Effector memory CD8-positive, alpha-beta T cell (primary cell): ENCODE measurements at regions not wholly inside any gene's neighbourhood (a gene's known extent, or its start where the extent isn't known, plus 50 kb on each side); places are given as distances from the start of the nearest gene placed in this dataset.

Experiments
- ATAC-seq: fragments of 150-1000 bp; cut with Tn5 transposase; replicated peaks from 2 replicates; pipeline ENCODE4 v1.10.0; 2021; ENCODE audit warnings: mild to moderate bottlenecking, moderate library complexity
- DNase-seq, 3 experiments: peaks; one replicate each; pipeline ENCODE4 v3.0.0; 2021
- H3K27ac Mint-ChIP-seq, 2 donors: one replicate each; pipeline ENCODE4 v1.8.0; 2022; ENCODE audit warnings: mild to moderate bottlenecking in 2 of 2, mixed read lengths in 2 of 2, moderate library complexity in 2 of 2
- H3K27me3 Mint-ChIP-seq, 2 donors: one replicate each; pipeline ENCODE4 v1.8.0; 2022; ENCODE audit warnings: mixed read lengths in 2 of 2
- H3K36me3 Mint-ChIP-seq: one replicate; pipeline ENCODE4 v1.8.0; 2022; ENCODE audit warnings: mild to moderate bottlenecking, moderate library complexity, mixed read lengths; ENCODE audit not compliant: insufficient read depth
- H3K4me1 Mint-ChIP-seq, 2 donors: one replicate each; pipeline ENCODE4 v1.8.0; 2022; ENCODE audit warnings: low read depth in 2 of 2, mixed read lengths in 2 of 2
- H3K4me3 Mint-ChIP-seq, 2 donors: one replicate each; pipeline ENCODE4 v1.8.0; 2022; ENCODE audit warnings: mild to moderate bottlenecking in 2 of 2, mixed read lengths in 2 of 2, moderate library complexity in 2 of 2
- H3K9me3 Mint-ChIP-seq, 2 donors: one replicate each; pipeline ENCODE4 v1.8.0; 2022; ENCODE audit warnings: mixed read lengths in 2 of 2

DNA sequence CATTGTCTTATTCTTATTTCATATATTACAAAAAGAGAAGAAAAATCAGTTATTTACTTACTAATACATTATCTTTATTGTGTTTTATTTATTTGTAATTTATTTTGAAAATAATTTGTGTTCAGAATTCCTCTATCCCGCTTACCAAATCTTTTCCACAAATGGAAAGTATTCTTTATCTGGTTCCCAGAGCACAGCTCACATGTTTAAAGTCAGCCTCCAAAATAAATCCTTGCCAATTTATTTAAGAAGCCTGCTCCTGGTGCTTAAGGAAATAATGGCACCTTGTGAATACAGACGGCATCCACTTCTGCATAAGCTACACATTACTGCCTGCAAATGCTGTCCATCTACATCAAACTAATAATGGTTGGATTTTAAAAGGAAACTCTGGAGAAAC, 435.4 kb downstream of the MTRR start:
- no peak for ATAC-seq
- H3K27me3 Mint-ChIP-seq: no peaks in the 10 kb centered on the region
- H3K4me3 Mint-ChIP-seq: no peak overlapping the region
- peaks cover 10 to 34% of the 10 kb centered on the region in 2 donors for H3K9me3 Mint-ChIP-seq
- H3K4me1 Mint-ChIP-seq: no peaks in the 10 kb centered on the region
- no peak for DNase-seq
- H3K27ac Mint-ChIP-seq: no peak overlapping the region
- no peaks in the 10 kb centered on the region for H3K36me3 Mint-ChIP-seq

DNA sequence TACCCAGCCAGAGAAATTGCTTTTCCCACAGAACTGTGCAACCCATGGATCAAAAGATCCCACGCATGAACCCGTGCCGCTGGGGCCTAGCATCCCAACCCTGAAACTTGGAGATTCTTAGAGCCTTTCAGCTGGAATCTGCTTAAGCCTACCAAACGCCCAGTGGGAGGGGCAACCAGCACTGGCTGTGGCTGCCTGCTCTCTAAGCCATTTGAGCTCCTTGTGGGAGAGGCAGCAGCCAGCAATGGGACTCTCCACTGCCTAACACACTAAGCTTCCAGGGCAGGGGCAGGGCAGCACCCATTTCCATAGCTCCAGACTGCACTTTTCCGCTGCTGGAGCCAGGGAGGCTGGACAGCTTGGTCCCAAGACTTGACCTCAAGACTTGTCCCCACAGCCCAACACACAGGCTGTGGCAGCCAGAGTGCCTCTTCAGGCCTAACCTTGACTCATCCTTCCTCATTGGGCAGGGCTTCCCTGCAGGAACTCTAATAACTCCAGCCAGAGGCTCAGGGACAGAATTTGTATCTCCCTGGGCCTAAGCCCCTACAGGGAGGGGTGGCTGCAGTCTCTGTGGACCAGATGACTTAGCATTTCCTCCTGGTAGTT, 437.4 kb downstream of the MTRR start:
- Mint-ChIP-seq H3K27ac (no peak overlapping the region), H3K4me3 (no peak overlapping the region), H3K27me3 (no peaks in the 10 kb centered on the region), H3K36me3 (no peaks in the 10 kb centered on the region), H3K9me3 (peaks cover 14 to 38% of the 10 kb centered on the region in 2 donors), H3K4me1 (no peaks in the 10 kb centered on the region)
- DNase-seq: no peak
- ATAC-seq: no peak

DNA sequence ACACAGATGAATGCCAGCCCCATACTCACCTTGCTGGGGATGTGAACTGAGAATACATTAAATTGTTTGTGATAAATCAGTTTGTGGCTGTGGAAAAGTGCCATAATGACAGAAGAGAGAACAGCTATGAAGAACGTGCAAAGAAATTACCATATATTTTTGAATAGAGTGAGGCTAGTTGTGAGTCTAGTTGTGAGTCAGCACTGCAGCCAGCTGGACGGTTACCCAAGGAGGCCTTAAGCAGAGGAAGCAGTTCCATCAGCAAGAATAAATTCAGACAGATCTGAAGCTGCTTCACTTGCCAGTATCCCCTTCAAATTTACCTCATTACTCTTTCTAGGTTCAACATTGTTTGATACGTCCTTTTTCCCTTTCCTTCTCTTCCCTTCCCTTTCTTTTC, 446.0 kb downstream of the MTRR start:
- DNase-seq: no peak
- H3K4me3 Mint-ChIP-seq: no peak overlapping the region
- no peaks in the 10 kb centered on the region for H3K27me3 Mint-ChIP-seq
- H3K27ac Mint-ChIP-seq: no peak overlapping the region
- ATAC-seq: no peak
- H3K4me1 Mint-ChIP-seq: no peaks in the 10 kb centered on the region
- no peaks in the 10 kb centered on the region for H3K36me3 Mint-ChIP-seq
- peaks cover 15 to 17% of the 10 kb centered on the region in 2 donors for H3K9me3 Mint-ChIP-seq

DNA sequence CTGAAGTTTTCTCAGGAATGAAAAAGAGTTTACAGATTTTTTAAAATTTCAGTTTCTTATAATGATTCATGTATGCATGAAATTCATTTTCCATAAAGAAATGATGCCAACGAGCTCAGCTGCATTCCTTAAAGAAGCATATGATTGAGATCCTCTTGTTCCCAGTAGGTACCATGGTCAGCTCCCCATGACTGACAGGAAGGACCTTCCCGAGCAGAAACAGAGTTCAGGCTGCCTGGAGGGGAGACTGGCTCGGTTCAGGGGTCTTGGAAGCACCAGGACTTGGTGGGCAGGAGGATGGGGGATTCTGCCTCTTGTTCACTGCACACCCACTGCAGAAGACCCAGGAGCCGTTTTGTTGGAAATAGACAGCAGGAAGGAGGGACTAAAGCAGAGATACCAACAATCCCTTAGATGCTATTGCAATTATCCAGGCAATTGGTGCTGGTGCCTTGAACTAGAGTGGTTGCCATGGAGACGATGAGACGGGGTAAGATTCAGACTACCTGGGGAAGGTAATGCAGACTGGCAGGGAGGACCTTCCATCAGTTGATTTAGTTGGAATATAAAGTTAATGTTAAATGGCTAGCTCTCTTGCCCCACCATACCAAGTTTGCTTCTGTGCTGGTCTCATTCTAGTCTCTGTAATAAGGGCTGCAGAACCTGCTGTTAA, 447.8 kb downstream of the MTRR start:
- DNase-seq (no peak), ATAC-seq (no peak)
- Mint-ChIP-seq H3K36me3 (no peaks in the 10 kb centered on the region), H3K4me1 (no peaks in the 10 kb centered on the region), H3K27ac (no peak overlapping the region), H3K4me3 (no peak overlapping the region), H3K9me3 (peaks cover 13 to 17% of the 10 kb centered on the region in 2 donors), H3K27me3 (no peaks in the 10 kb centered on the region)

DNA sequence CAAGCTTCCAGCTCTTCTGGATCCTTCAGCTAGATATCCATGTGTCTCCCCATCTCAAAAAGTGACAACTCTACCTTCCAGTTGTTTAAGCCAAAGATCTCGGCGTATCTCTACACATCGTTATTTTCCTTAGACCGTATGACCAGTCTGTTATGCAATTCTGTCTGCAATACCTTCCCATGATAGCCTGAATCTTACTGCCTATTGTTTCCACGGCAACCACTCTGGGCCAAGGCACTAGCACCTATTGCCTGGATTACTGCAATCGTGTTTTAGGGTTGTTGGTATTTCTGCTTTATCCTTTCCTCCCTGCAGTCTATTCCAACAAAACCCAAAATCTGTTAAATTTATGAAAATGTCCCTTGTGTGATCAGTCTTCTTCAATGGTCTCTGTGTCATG, 448.4 kb downstream of the MTRR start:
- H3K27me3 Mint-ChIP-seq: no peaks in the 10 kb centered on the region

DNA sequence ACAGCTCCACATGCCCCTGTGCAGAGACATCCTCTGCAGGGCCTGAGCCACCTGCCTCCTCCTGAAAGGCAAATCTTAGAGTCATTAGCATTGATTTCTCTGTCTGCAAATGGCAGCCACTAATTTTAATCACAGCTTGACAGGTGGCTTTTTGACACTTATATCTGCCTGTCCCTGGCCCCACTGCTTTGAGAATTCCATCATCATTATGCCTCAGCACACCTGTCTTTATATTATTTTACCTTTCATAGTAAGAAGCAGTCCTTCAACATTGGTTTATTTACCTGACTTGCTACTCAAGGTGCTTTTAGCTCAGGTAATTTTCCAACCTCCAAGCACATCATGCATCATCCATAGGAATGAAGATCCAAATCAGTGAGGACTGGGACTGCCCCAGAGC, 451.3 kb downstream of the MTRR start:
- no peaks in the 10 kb centered on the region for H3K27me3 Mint-ChIP-seq
- no peaks in the 10 kb centered on the region for H3K36me3 Mint-ChIP-seq
- ATAC-seq (no peak), DNase-seq (no peak)
- no peak overlapping the region for H3K27ac Mint-ChIP-seq
- H3K4me1 Mint-ChIP-seq: no peaks in the 10 kb centered on the region
- peaks cover 12 to 17% of the 10 kb centered on the region in 2 donors for H3K9me3 Mint-ChIP-seq
- no peak overlapping the region for H3K4me3 Mint-ChIP-seq

More for the DNA sequence above, 448.4 kb downstream of the MTRR start:
- Mint-ChIP-seq H3K4me1 (no peaks in the 10 kb centered on the region), H3K27ac (no peak overlapping the region), H3K36me3 (no peaks in the 10 kb centered on the region), H3K4me3 (no peak overlapping the region), H3K9me3 (peaks cover 13 to 17% of the 10 kb centered on the region in 2 donors)
- ATAC-seq (no peak), DNase-seq (no peak)

DNA sequence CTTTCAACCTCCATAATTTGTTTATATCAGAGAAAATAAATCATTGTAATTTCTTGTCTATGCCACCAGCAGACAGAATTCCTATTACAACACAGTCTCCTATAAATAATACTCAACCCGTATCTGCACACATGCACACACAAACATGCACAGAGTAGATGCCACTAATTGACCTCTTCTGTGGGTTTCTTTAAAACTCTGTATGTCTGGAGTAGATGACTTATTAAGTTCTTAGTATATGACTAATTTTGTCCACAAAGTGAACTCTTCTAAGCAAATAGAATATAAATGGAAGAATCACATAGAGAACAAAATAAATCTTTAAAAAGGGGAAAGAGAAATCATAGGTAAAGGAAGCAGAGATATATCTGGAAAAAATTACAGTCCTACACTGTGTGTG, 452.3 kb downstream of the MTRR start:
- no peak overlapping the region for H3K27ac Mint-ChIP-seq
- H3K9me3 Mint-ChIP-seq: peaks cover 9 to 10% of the 10 kb centered on the region in 2 donors
- DNase-seq (no peak), ATAC-seq (no peak)
- no peaks in the 10 kb centered on the region for H3K27me3 Mint-ChIP-seq
- no peaks in the 10 kb centered on the region for H3K4me1 Mint-ChIP-seq
- H3K36me3 Mint-ChIP-seq: no peaks in the 10 kb centered on the region
- no peak overlapping the region for H3K4me3 Mint-ChIP-seq

DNA sequence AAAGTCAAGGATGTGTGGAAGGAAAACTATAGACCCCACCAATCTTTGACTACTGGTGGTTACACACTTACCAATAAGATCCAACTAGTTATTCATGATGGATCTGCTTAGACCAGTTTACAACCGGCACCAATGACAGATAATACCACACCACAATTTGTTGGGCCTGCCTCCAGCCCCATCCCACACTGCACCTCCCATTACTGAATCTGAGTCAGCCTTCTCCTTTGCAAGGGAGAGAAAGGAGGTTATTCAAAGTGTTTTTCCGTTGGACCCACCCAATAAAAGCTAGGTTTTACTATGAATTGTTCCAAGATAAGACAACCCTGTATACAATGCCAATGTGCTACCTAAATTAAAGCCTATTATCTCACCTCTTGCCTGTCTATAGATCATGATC, 453.5 kb downstream of the MTRR start:
- Mint-ChIP-seq H3K27me3 (no peaks in the 10 kb centered on the region), H3K36me3 (no peaks in the 10 kb centered on the region), H3K27ac (no peak overlapping the region), H3K4me1 (no peaks in the 10 kb centered on the region), H3K4me3 (no peak overlapping the region), H3K9me3 (peaks cover 6 to 9% of the 10 kb centered on the region in 2 donors)
- no peak for ATAC-seq
- no peak for DNase-seq

DNA sequence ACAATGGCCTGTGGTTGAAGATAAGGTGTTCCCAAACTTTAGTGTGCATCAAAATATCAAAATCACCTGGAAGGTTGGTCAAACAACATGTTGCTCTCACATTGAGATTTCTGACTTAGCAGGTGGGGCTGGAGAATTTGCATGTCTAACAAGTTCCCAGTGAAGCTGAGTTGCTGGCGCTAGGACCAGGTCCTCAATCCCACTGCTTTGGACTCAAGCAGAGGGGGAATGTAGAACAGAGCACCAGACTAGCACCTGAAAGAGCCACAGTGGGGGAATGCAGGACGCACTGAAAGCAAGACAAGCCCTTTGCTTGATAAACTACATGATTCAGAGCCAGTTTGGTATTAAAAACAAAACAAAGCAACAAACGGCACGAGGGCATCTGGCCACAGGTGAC, 458.1 kb downstream of the MTRR start:
- no peaks in the 10 kb centered on the region for H3K36me3 Mint-ChIP-seq
- H3K4me3 Mint-ChIP-seq: no peak overlapping the region
- DNase-seq: no peak
- peaks cover 7 to 8% of the 10 kb centered on the region in 2 donors for H3K9me3 Mint-ChIP-seq
- no peaks in the 10 kb centered on the region for H3K27me3 Mint-ChIP-seq
- H3K27ac Mint-ChIP-seq: no peak overlapping the region
- no peak for ATAC-seq
- no peaks in the 10 kb centered on the region for H3K4me1 Mint-ChIP-seq

DNA sequence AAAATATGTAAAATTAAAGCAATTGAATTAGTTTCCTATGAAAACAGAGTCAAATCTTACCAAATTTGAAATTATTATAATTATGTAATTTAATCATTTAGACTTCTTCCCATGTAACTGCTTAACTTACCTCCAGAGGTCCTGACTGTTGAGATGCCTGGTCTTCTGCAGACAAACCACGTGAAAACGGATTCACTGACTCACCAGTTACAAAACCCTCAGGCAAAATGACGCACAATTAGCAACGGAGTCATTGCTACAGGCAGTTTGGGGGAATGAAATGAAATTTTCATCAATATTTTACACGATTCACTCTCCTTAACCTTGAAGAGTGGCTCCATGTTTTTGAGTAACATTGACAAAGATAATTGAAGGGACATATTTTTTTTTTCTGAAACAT, 460.8 kb downstream of the MTRR start:
- Mint-ChIP-seq H3K4me3 (no peak overlapping the region), H3K27ac (no peak overlapping the region), H3K9me3 (peaks cover 8 to 9% of the 10 kb centered on the region in 2 donors), H3K27me3 (no peaks in the 10 kb centered on the region), H3K4me1 (no peaks in the 10 kb centered on the region), H3K36me3 (no peaks in the 10 kb centered on the region)
- ATAC-seq (no peak), DNase-seq (no peak)

DNA sequence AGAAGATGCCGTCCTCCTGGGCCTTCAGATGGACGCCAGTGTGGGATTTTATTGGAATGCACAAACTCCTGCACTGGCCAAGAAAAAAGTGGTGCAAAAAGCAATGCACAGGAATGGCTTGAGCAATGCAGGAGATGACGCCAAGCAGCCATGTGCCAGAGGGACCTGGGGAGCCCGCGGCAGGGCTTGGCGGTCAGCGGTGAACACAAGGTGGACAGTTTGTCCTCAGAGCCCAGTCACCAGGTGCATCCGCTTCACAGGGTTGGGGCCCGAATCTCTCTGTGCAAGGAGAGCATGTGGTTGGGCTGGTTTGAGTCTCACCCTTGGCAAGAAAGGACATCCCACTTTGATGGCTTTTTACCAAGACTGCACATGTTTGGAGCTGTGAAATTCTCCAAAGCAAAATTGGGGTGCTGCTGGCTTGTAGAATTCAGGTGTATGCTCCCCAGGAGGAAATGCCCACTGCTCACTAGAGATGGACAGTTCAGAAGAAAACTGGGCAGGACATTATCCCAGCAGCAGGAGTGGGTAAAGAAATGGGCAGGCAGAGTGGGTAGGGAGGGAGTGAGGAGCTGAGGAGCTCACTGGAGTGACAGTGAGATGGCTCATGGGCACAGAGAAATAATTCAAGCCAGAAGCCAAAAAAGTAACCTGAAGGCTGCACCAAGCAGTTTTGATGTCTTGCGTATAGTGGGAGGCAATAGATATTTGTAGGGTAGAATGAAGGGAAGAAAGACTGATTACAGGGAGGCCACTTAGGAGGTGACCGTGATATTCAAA, 463.9 kb downstream of the MTRR start:
- ATAC-seq: no peak

DNA sequence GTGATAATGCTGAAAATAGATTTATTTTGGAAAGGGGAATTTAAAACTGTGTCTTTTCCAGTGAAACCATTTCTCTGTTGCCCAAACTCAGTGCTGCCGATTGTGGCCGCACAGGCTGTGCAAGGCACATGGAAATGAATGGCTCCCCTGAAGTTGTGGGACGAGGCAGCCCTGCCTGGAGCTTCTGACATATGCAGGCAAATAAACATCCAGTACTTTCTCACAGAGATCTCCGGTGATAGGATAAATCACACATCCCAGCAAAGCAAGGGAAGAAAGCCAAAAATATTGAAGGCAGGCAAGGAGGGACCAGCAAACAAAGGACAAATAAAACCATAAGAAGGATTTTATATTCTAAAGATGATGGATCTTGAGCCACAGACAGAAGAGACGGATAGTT, 464.5 kb downstream of the MTRR start:
- H3K4me3 Mint-ChIP-seq: no peak overlapping the region
- no peaks in the 10 kb centered on the region for H3K4me1 Mint-ChIP-seq
- no peak for ATAC-seq
- no peak for DNase-seq
- H3K27ac Mint-ChIP-seq: no peak overlapping the region
- peaks cover 3% of the 10 kb centered on the region in 2 donors for H3K9me3 Mint-ChIP-seq
- no peaks in the 10 kb centered on the region for H3K27me3 Mint-ChIP-seq
- H3K36me3 Mint-ChIP-seq: no peaks in the 10 kb centered on the region

More for the DNA sequence above, 463.9 kb downstream of the MTRR start:
- Mint-ChIP-seq H3K27me3 (no peaks in the 10 kb centered on the region), H3K4me3 (no peak overlapping the region), H3K4me1 (no peaks in the 10 kb centered on the region), H3K36me3 (no peaks in the 10 kb centered on the region), H3K27ac (no peak overlapping the region), H3K9me3 (peaks cover 5 to 7% of the 10 kb centered on the region in 2 donors)
- DNase-seq: no peak

DNA sequence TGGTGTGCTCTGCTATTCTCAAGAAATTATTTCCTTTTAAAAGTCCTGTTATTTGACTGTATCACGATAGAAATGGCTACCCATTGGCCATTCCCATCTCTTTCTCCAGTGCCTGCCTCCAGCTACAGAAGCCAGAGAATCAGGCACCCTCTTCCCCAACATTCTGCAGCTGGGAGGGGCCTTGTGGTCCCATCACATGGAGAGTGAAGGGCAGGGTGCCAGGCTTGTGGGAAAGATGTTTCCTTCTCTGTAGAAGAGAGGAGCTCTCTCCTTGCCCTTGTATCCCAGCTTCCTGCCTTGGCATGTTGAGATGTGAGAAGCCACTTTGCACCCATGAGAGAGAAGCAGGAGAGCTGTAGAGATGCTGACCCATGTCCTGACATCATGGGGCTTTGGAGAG, 465.0 kb downstream of the MTRR start:
- ATAC-seq (no peak), DNase-seq (no peak)
- Mint-ChIP-seq H3K9me3 (peaks cover 3 to 8% of the 10 kb centered on the region in 2 donors), H3K4me1 (no peaks in the 10 kb centered on the region), H3K27ac (no peak overlapping the region), H3K4me3 (no peak overlapping the region), H3K27me3 (no peaks in the 10 kb centered on the region), H3K36me3 (peaks cover 1% of the 10 kb centered on the region)

DNA sequence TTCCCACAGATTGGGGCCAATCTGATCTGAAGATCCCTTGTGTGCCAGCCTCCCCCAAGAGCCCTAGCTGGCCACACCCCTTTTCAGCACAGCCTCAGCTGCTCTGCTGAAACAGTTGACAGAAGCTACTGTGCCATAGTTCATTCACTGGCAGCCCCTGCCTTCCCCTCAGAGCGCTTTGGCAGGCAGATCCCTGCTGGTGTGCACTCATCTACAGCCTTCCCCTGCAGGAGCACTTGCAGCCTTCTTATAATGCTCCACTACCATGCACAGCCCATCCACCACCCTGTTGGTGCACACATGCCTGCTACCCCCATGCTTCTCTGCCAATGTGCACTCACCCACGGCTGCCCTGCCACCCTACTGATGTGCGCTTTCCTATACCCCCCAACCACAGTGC, 471.3 kb downstream of the MTRR start:
- Mint-ChIP-seq H3K4me1 (no peaks in the 10 kb centered on the region), H3K9me3 (peaks cover 2 to 25% of the 10 kb centered on the region in 2 donors), H3K4me3 (no peak overlapping the region), H3K27me3 (no peaks in the 10 kb centered on the region), H3K36me3 (peaks cover 2% of the 10 kb centered on the region), H3K27ac (no peak overlapping the region)
- ATAC-seq (no peak), DNase-seq (no peak)
